BE2C (cell line): ENCODE measurements at regions not wholly inside any gene's neighbourhood (a gene's known extent, or its start where the extent isn't known, plus 50 kb on each side); places are given as distances from the start of the nearest gene placed in this dataset.
"Not testable (repeated sequence)": the region's sequence is repeated elsewhere in the genome, so short reads cannot be mapped to it uniquely, and the experiment has no call there.

Source experiments
- DNase-seq: peaks from one replicate; pipeline ENCODE4 v3.0.0-alpha.2; 2020
- H3K27me3 ChIP-seq: fragments of 250-450 bp; sonication (Bioruptor Pico); 2 replicates; pipeline ENCODE4 v1.5.1; 2020; ENCODE audit warnings: mild to moderate bottlenecking
- H3K36me3 ChIP-seq: fragments of 250-450 bp; sonication (Bioruptor Pico); 2 replicates; pipeline ENCODE4 v1.5.1; 2020; ENCODE audit warnings: mild to moderate bottlenecking
- H3K4me1 ChIP-seq: fragments of 250-450 bp; sonication (Bioruptor Pico); 2 replicates; pipeline ENCODE4 v1.5.1; 2020
- H3K4me3 ChIP-seq: 2 replicates; pipeline ENCODE4 v1.5.1; 2011; ENCODE audit warnings: low read depth, low read length
- H3K9me3 ChIP-seq: fragments of 250-450 bp; sonication (Bioruptor Pico); 2 replicates; pipeline ENCODE4 v1.5.1; 2020
- CTCF ChIP-seq: IDR thresholded peaks from 2 replicates; pipeline ENCODE4 v1.5.1; 2012; ENCODE audit warnings: mild to moderate bottlenecking, low read depth, low read length

- H3K4me3 ChIP-seq: no peak overlapping the region
- H3K4me1 ChIP-seq: no peaks in the 10 kb centered on the region
- H3K9me3 ChIP-seq: no peaks in the 10 kb centered on the region
- H3K27me3 ChIP-seq: no peaks in the 10 kb centered on the region
- H3K36me3 ChIP-seq: no peaks in the 10 kb centered on the region
- DNase-seq: no peak
- no peak for TF ChIP-seq CTCF
Measured at GRCh38 chr20:54742193-54742592, 266.8 kb downstream of the DOK5 start.

GRCh38 chr20:54736421-54736820 lies 261.0 kb downstream of the DOK5 start:
- no peak overlapping the region for H3K4me3 ChIP-seq
- no peak for TF ChIP-seq CTCF
- DNase-seq: no peak
- H3K4me1 ChIP-seq: no peaks in the 10 kb centered on the region
- no peaks in the 10 kb centered on the region for H3K27me3 ChIP-seq
- no peaks in the 10 kb centered on the region for H3K36me3 ChIP-seq
- H3K9me3 ChIP-seq: no peaks in the 10 kb centered on the region

GRCh38 chr20:54733687-54734086 lies 258.3 kb downstream of the DOK5 start:
- Histone ChIP-seq H3K4me3 (no peak overlapping the region), H3K27me3 (no peaks in the 10 kb centered on the region), H3K9me3 (no peaks in the 10 kb centered on the region), H3K36me3 (no peaks in the 10 kb centered on the region), H3K4me1 (no peaks in the 10 kb centered on the region)
- DNase-seq: no peak
- no peak for TF ChIP-seq CTCF

- no peak overlapping the region for H3K4me3 ChIP-seq
- H3K4me1 ChIP-seq: no peaks in the 10 kb centered on the region
- no peaks in the 10 kb centered on the region for H3K27me3 ChIP-seq
- no peak for TF ChIP-seq CTCF
- H3K36me3 ChIP-seq: no peaks in the 10 kb centered on the region
- no peaks in the 10 kb centered on the region for H3K9me3 ChIP-seq
- DNase-seq: no peak
Measured at GRCh38 chr20:54727490-54727889, 252.1 kb downstream of the DOK5 start.

GRCh38 chr20:54726687-54727300 lies 251.4 kb downstream of the DOK5 start:
- peak; percentile 41 for TF ChIP-seq CTCF
- Histone ChIP-seq H3K4me1 (no peaks in the 10 kb centered on the region), H3K9me3 (no peaks in the 10 kb centered on the region), H3K36me3 (no peaks in the 10 kb centered on the region), H3K4me3 (no peak overlapping the region), H3K27me3 (no peaks in the 10 kb centered on the region)
- DNase-seq: peak; percentile 7

- not testable (repeated sequence) for DNase-seq, H3K9me3 ChIP-seq, H3K4me3 ChIP-seq, H3K27me3 ChIP-seq, H3K4me1 ChIP-seq, H3K36me3 ChIP-seq
Measured at GRCh38 chr20:54725266-54725665, 249.9 kb downstream of the DOK5 start.

- no peak for TF ChIP-seq CTCF
Measured at GRCh38 chr20:54723723-54724122, 248.3 kb downstream of the DOK5 start.

More at GRCh38 chr20:54723723-54724122, 248.3 kb downstream of the DOK5 start:
- H3K9me3 ChIP-seq: no peaks in the 10 kb centered on the region
- no peak overlapping the region for H3K4me3 ChIP-seq
- no peaks in the 10 kb centered on the region for H3K36me3 ChIP-seq
- no peak for DNase-seq
- H3K27me3 ChIP-seq: no peaks in the 10 kb centered on the region
- no peaks in the 10 kb centered on the region for H3K4me1 ChIP-seq
